D721Med (cell line): ENCODE measurements at regions not wholly inside any gene's neighbourhood (a gene's known extent, or its start where the extent isn't known, plus 50 kb on each side); places are given as distances from the start of the nearest gene placed in this dataset.

Experiments
- DNase-seq: peaks from one replicate; pipeline ENCODE4 v3.0.0; 2011; ENCODE audit warnings: low spot score; ENCODE audit not compliant: insufficient read length
- FAIRE-seq: peaks from 2 replicates; lab custom pipeline; 2011; peaks lifted over from hg19 to GRCh38; lab: Jason Lieb, UNC
- CTCF ChIP-seq: IDR thresholded peaks from 2 replicates; pipeline ENCODE4 v1.5.1; 2012; ENCODE audit warnings: mild to moderate bottlenecking, control low read depth; ENCODE audit not compliant: insufficient read depth; ENCODE audit errors: missing control alignments

GRCh38 chr10:120770496-120770895 is 80.7 kb upstream of the WDR11 start:
- no peak for TF ChIP-seq CTCF
- no peak for FAIRE-seq
- no peak for DNase-seq

GRCh38 chr10:120776442-120776841 is 74.7 kb upstream of the WDR11 start:
- FAIRE-seq (no peak), DNase-seq (no peak)
- no peak for TF ChIP-seq CTCF

GRCh38 chr10:120782336-120782735 is 68.8 kb upstream of the WDR11 start:
- no peak for TF ChIP-seq CTCF
- FAIRE-seq, result no peak
- no peak for DNase-seq

- DNase-seq (no peak), FAIRE-seq (no peak)
- TF ChIP-seq CTCF, result no peak
Observed at GRCh38 chr10:120783098-120783497, 68.1 kb upstream of the WDR11 start.

GRCh38 chr10:120783867-120784266 is 67.3 kb upstream of the WDR11 start:
- FAIRE-seq (no peak), DNase-seq (no peak)
- no peak for TF ChIP-seq CTCF

- DNase-seq, result no peak
- FAIRE-seq, result no peak
- TF ChIP-seq CTCF, result no peak
Observed at GRCh38 chr10:120788771-120789170, 62.4 kb upstream of the WDR11 start.

- no peak for TF ChIP-seq CTCF
- DNase-seq (no peak), FAIRE-seq (no peak)
Observed at GRCh38 chr10:120789303-120790203, 61.6 kb upstream of the WDR11 start.
